ENCODE measurements at regions not wholly inside any gene's neighbourhood (a gene's known extent, or its start where the extent isn't known, plus 50 kb on each side); places are given as distances from the start of the nearest gene placed in this dataset.

- TF ChIP-seq CTCF (IDR thresholded peaks at IDR 0.05), result no peak
- TF ChIP-seq POLR2A (IDR thresholded peaks at IDR 0.05), result no peak
- TF ChIP-seq EP300 (IDR thresholded peaks at IDR 0.05), result no peak
Observed at GRCh38 chr5:160493806-160494338, 72.2 kb downstream of the PTTG1 start.

Measured in suprapubic skin (tissue), 3 donors.